ENCODE measurements at regions not wholly inside any gene's neighbourhood (a gene's known extent, or its start where the extent isn't known, plus 50 kb on each side); places are given as distances from the start of the nearest gene placed in this dataset.
"Not testable (repeated sequence)": the region's sequence is repeated elsewhere in the genome, so short reads cannot be mapped to it uniquely, and the experiment has no call there.

DNA sequence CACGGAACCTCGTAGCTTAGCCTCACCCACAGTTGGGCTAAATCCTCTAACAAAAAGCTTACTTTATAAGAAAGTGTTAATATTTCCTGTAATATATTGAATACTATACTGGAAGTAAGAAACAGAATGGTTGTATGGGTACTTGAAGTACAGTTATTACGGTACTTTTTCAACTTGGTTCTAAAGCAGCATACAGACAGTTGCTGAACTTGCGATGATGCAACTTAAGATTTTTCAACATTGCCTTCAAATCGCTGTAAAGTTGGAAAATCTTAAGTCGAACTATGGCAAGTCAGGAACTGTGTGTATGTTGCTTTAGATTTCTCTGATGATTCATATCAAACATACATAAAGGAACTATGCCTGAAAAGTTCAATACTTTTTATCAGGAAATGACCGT lies 204.4 kb upstream of the C2CD4B start:
- H3K9me3 ChIP-seq (ENCODE audit: control insufficient read depth in 4 of 4, low read length in 3 of 4) = no peaks in the 10 kb centered on the region
- TF ChIP-seq HNF4A (conservative IDR thresholded peaks at IDR 0.05) (no peak), RAD21 (IDR thresholded peaks at IDR 0.05) (no peak)
- no peaks in the 10 kb centered on the region for H3K36me3 ChIP-seq (ENCODE audit: control insufficient read depth in 4 of 4, insufficient read depth in 3 of 4, low read depth in 1 of 4, low read length in 3 of 4)
- H3K9ac ChIP-seq (ENCODE audit: low read depth in 1 of 2, low read length in 2 of 2) = no peak overlapping the region
- H3K4me3 ChIP-seq (ENCODE audit: low read depth in 1 of 3, low read length in 3 of 3) = no peak overlapping the region
- DNase-seq (ENCODE audit: low spot score) = no peak
- H3K4me1 ChIP-seq (ENCODE audit: control insufficient read depth in 4 of 4, insufficient read depth in 4 of 4, low read length in 3 of 4) = no peaks in the 10 kb centered on the region
- peaks cover 0 to 2% (median 0%) of the 10 kb centered on the region in 4 donors for H3K27me3 ChIP-seq (ENCODE audit: control insufficient read depth in 4 of 4, insufficient read depth in 4 of 4, low read length in 3 of 4)
- 73% methylated on average over 7 of the region's 7 CpGs for WGBS
- H3K27ac ChIP-seq (ENCODE audit: low read depth in 1 of 2, low read length in 2 of 2) = no peak overlapping the region

DNA sequence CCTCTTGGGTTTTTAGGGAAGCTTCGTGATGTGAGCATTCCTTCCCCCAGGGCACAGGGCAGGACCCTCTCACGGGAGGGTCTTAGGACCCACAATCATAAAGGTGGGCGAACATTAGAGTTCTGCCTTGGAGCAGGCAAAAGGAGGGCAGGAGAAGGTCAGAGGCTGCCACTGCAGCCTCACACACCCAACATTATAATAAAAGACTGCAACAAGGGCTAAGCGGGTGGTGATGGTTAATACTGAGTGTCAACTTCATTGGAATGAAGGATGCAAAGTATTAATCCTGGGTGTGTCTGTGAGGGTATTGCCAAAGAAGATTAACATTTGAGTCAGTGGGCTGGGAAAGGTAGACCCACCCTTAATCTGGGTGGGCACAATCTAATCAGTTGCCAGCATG lies 206.6 kb upstream of the C2CD4B start:
- H3K36me3 ChIP-seq (ENCODE audit: control insufficient read depth in 4 of 4, insufficient read depth in 3 of 4, low read depth in 1 of 4, low read length in 3 of 4); DNase-seq (ENCODE audit: low spot score); H3K27me3 ChIP-seq (ENCODE audit: control insufficient read depth in 4 of 4, insufficient read depth in 4 of 4, low read length in 3 of 4); H3K4me1 ChIP-seq (ENCODE audit: control insufficient read depth in 4 of 4, insufficient read depth in 4 of 4, low read length in 3 of 4); H3K27ac ChIP-seq (ENCODE audit: low read depth in 1 of 2, low read length in 2 of 2); H3K9me3 ChIP-seq (ENCODE audit: control insufficient read depth in 4 of 4, low read length in 3 of 4); H3K9ac ChIP-seq (ENCODE audit: low read depth in 1 of 2, low read length in 2 of 2); H3K4me3 ChIP-seq (ENCODE audit: low read depth in 1 of 3, low read length in 3 of 3): not testable (repeated sequence)
- 84% methylated on average over 4 of the region's 4 CpGs for WGBS

DNA sequence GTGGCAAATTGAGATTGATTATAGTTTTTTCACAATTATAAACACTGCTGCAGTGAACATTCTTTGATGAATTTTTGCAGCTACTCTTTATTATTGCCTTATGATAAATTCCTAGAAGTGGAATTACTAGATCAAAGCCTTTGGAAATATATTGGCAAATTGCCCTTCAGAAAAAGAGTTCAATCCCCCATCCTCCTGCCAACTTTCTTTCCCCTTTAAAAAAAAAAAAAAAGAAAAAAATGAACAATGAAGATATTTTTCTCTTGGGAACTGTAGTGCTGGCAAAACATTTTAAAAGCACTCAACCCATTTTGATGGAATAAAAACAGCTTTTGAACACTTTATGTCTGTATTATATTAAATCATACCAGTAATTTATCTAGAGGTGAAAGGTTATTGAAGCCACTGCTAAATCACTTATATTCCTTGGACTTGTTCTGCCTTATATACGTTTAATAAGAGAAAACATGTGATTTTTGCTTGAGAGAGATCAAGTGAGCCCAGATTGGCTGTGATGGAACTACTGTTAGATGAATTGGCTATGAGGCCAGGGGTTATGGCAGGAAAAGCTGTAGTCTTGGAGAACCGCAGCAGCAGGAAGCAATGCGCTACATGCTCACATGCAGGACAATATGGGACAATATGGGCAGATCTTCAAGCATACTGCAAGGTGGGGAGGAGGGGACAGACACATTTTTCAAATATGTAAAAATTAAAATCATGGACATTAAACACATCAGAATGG lies 212.8 kb upstream of the C2CD4B start:
- no peak overlapping the region for H3K4me3 ChIP-seq (ENCODE audit: low read depth in 1 of 3, low read length in 3 of 3)
- H3K27ac ChIP-seq (ENCODE audit: low read depth in 1 of 2, low read length in 2 of 2) = no peak overlapping the region
- DNase-seq (ENCODE audit: low spot score) = no peak
- no peaks in the 10 kb centered on the region for H3K36me3 ChIP-seq (ENCODE audit: control insufficient read depth in 4 of 4, insufficient read depth in 3 of 4, low read depth in 1 of 4, low read length in 3 of 4)
- no peaks in the 10 kb centered on the region for H3K4me1 ChIP-seq (ENCODE audit: control insufficient read depth in 4 of 4, insufficient read depth in 4 of 4, low read length in 3 of 4)
- WGBS = 76% methylated on average over 3 of the region's 3 CpGs
- peaks cover 0 to 2% (median under 1%) of the 10 kb centered on the region in 4 donors for H3K27me3 ChIP-seq (ENCODE audit: control insufficient read depth in 4 of 4, insufficient read depth in 4 of 4, low read length in 3 of 4)
- H3K9ac ChIP-seq (ENCODE audit: low read depth in 1 of 2, low read length in 2 of 2) = no peak overlapping the region
- TF ChIP-seq HNF4A (conservative IDR thresholded peaks at IDR 0.05) (no peak), EGR1 (IDR thresholded peaks at IDR 0.05; ENCODE audit: low read depth in 2 of 2) (no peak), NR2F2 (IDR thresholded peaks at IDR 0.05) (no peak), GABPA (IDR thresholded peaks at IDR 0.05 in 1 of 2, conservative IDR thresholded peaks at IDR 0.05 in 1 of 2) (no peak), TAF1 (conservative IDR thresholded peaks at IDR 0.05) (no peak), YY1 (IDR thresholded peaks at IDR 0.05) (no peak), HNF4G (IDR thresholded peaks at IDR 0.05) (no peak), JUND (IDR thresholded peaks at IDR 0.05) (no peak), RXRA (IDR thresholded peaks at IDR 0.05) (no peak), FOXA1 (IDR thresholded peaks at IDR 0.05) (no peak), RAD21 (IDR thresholded peaks at IDR 0.05) (no peak), FOXA2 (IDR thresholded peaks at IDR 0.05) (no peak), SP1 (IDR thresholded peaks at IDR 0.05) (no peak)
- TF ChIP-seq, protein P1, sequence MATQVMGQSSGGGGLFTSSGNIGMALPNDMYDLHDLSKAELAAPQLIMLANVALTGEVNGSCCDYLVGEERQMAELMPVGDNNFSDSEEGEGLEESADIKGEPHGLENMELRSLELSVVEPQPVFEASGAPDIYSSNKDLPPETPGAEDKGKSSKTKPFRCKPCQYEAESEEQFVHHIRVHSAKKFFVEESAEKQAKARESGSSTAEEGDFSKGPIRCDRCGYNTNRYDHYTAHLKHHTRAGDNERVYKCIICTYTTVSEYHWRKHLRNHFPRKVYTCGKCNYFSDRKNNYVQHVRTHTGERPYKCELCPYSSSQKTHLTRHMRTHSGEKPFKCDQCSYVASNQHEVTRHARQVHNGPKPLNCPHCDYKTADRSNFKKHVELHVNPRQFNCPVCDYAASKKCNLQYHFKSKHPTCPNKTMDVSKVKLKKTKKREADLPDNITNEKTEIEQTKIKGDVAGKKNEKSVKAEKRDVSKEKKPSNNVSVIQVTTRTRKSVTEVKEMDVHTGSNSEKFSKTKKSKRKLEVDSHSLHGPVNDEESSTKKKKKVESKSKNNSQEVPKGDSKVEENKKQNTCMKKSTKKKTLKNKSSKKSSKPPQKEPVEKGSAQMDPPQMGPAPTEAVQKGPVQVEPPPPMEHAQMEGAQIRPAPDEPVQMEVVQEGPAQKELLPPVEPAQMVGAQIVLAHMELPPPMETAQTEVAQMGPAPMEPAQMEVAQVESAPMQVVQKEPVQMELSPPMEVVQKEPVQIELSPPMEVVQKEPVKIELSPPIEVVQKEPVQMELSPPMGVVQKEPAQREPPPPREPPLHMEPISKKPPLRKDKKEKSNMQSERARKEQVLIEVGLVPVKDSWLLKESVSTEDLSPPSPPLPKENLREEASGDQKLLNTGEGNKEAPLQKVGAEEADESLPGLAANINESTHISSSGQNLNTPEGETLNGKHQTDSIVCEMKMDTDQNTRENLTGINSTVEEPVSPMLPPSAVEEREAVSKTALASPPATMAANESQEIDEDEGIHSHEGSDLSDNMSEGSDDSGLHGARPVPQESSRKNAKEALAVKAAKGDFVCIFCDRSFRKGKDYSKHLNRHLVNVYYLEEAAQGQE (IDR thresholded peaks at IDR 0.05) = no peak
- TF ChIP-seq, protein P2, sequence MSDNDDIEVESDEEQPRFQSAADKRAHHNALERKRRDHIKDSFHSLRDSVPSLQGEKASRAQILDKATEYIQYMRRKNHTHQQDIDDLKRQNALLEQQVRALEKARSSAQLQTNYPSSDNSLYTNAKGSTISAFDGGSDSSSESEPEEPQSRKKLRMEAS (IDR thresholded peaks at IDR 0.05) = no peak
- TF ChIP-seq, protein P3, sequence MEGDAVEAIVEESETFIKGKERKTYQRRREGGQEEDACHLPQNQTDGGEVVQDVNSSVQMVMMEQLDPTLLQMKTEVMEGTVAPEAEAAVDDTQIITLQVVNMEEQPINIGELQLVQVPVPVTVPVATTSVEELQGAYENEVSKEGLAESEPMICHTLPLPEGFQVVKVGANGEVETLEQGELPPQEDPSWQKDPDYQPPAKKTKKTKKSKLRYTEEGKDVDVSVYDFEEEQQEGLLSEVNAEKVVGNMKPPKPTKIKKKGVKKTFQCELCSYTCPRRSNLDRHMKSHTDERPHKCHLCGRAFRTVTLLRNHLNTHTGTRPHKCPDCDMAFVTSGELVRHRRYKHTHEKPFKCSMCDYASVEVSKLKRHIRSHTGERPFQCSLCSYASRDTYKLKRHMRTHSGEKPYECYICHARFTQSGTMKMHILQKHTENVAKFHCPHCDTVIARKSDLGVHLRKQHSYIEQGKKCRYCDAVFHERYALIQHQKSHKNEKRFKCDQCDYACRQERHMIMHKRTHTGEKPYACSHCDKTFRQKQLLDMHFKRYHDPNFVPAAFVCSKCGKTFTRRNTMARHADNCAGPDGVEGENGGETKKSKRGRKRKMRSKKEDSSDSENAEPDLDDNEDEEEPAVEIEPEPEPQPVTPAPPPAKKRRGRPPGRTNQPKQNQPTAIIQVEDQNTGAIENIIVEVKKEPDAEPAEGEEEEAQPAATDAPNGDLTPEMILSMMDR (IDR thresholded peaks at IDR 0.05; ENCODE audit: low read depth, low read length, missing input control) = no peak
- TF ChIP-seq, protein P4, sequence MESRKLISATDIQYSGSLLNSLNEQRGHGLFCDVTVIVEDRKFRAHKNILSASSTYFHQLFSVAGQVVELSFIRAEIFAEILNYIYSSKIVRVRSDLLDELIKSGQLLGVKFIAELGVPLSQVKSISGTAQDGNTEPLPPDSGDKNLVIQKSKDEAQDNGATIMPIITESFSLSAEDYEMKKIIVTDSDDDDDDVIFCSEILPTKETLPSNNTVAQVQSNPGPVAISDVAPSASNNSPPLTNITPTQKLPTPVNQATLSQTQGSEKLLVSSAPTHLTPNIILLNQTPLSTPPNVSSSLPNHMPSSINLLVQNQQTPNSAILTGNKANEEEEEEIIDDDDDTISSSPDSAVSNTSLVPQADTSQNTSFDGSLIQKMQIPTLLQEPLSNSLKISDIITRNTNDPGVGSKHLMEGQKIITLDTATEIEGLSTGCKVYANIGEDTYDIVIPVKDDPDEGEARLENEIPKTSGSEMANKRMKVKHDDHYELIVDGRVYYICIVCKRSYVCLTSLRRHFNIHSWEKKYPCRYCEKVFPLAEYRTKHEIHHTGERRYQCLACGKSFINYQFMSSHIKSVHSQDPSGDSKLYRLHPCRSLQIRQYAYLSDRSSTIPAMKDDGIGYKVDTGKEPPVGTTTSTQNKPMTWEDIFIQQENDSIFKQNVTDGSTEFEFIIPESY (IDR thresholded peaks at IDR 0.05) = no peak
- TF ChIP-seq, protein P5, sequence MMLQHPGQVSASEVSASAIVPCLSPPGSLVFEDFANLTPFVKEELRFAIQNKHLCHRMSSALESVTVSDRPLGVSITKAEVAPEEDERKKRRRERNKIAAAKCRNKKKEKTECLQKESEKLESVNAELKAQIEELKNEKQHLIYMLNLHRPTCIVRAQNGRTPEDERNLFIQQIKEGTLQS (IDR thresholded peaks at IDR 0.05) = no peak
- H3K9me3 ChIP-seq (ENCODE audit: control insufficient read depth in 4 of 4, low read length in 3 of 4) = no peaks in the 10 kb centered on the region

Measured in liver (tissue), 8 donors.